Activated T-helper 1 cell treated with Interleukin-2 at 50 U/mL for 16 hours (primary cell): ENCODE measurements at regions not wholly inside any gene's neighbourhood (a gene's known extent, or its start where the extent isn't known, plus 50 kb on each side); places are given as distances from the start of the nearest gene placed in this dataset.

Source experiments
- DNase-seq: peaks from one replicate; pipeline ENCODE4 v3.0.0-alpha.2; 2020; ENCODE audit warnings: low read depth

DNA sequence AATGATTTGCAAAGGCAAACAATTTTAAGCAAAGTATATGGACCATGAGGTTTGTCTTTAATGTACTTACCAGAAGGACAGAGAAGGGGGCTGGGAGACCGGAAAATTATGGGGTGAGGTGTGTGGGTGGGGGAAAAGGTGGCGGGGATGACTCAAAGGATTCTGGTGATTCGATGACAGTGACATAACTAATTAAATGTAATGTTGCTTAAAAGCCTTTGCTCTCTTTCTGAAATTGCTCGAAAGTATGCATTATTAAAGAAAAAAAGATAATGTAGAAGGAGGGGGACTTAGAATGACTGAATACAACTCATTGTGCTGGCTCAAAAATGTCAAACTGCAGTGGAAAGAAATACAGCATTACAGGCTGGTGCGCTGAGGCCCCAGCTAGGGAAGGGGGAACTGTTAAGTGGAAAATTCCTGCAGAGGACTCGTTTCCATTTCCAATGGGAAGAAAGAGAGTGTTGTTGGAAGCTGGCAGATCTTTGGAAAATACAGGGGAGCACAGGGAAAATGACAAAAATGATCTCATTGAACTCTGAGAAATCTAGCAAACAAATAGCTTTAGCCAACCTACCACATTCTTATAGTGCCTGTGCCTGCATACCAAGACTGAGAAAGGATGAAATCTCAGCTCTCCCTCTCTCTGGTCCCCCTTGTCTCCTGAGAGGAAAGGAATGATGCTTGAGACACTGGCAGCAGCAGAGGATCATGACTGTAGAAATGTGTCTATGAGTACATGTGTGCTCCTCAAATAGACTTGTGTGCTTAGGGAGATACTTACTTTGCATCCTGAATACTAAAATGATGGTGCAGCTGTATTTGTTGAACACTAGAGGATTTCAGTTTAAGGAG, 632.4 kb downstream of the NYAP2 start:
- DNase-seq, result no peak

DNA sequence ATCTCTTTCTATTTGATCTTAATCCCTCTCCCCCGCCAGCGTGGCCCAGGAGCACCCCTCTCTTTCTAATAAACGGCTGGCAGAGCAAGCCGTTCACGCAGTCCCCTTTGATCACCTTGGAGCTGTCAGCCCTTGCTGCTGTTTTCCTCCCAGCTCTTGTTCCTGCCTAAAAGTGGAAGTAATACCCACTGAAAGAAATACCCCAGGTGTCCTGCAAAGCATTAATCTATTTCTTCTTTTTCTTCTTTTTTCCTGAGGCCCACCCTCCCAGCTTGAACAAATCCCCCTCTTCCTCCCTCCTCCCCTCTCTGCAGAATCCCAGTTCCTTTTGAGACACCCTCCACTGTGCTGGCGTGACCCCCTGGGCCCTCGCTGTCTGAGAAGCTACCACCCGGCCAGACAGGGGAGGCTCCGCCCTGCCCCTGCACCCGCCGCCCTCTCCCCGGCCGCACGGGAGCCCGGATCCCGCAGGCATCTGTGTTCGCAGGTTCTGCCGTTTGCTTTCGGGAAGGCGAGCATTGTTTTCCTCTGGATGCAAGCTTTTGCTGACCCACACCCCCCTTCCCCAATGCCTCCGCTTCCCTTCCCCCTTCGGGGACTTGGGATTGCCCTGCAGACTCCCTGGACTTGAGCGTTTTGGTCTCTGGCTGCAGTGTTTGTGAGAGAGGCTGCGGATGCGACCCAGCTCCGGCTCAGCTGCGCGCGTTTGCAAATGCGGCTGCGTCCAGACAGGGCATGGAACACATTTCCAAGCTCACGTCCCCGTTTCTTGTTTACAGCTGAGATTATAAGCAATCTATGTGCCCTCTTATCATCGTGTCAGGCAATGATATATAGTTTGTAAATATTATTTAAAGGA, 631.5 kb downstream of the NYAP2 start:
- DNase-seq, result no peak

DNA sequence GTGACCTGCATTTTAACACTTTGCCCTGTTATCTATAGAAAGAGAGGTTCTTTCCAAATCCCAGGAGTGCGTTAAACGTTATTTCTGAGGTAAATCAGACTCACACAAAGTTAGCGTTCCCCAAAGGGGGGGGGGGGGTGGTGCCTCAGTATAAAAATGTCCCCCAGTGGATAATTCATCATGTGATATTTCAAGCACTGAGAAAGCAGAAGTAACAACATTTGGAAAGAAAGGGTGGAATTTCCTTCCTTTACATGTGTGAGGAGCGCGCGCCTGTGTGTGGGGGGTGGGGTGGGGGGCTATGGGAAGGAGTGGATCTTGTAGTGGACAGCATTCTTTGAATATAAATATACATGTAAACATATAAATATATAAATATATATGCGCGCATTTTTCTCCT, 630.9 kb downstream of the NYAP2 start:
- no peak for DNase-seq

DNA sequence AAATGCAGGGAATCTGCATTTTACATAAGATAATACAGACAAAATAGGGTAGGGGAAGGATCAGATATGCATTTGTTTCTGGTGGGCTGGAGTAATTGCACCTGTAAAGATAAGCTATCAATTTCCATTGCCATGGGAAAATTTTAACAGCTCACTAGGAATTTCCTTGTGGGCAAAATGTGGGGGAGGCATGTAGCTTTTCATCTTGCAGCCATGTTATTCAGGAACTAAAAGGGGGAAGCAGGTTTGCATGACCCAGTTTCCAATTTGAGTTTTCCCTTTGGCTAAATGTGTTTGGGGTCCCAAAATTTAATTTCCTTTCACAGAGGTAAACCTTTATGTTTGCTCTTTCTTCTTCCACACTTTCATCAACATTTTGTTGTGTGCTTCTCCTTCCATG, 624.4 kb downstream of the NYAP2 start:
- DNase-seq, result no peak

DNA sequence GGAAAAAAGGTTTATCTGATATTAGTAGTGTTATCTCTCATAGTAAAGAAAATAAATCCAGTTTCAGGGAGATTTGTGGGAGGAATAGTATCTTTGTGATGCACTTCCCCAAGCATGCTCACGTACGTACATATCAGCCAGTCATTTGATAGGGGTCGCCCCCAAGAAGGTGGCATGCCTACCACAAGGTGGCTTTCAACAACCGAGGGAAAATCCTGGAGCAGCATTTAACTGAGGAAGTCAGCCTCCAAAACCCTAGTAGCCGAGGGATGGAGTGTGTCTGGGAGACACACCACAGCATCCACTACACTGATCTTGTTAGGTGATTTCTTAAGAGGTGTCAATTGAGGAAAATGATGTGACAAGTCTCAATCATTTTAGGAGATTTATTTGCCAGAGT, 623.9 kb downstream of the NYAP2 start:
- DNase-seq, result no peak

DNA sequence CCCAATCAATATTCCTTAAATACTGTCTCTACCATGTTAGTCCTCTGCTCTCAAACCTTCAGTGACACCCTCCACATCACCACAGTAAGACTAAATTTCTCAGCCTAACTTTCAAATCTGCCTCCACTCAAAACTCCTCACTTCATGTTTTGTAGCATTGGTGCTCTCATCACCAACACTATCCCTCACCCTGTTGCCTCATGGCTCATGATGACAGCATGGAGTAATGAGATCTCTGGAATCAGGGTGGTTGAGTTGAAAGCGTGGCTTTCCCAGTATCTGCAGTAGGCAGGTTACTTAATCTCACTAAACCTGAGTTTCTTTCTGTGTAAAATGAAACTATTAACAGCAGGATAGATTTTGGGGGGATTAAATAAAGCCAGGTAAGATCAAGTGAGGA, 621.4 kb downstream of the NYAP2 start:
- DNase-seq, result no peak

DNA sequence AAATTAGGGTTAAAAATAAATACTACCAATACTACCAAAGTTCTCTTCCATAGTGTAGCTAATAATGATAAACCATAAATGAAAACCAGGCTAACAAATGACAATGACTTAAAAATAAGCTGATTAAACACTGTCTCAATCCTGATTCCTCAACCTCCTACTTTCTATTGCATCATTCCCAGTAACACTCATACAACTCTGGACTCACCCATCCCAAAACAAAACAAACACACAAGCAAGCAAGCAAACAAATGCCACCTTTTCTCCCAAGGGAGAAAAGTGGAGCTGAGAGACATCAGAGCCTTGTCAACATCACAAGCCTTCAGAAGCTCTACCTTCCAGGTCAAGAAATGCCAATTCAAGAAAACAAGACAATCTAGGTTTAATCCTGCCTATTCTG, 620.7 kb downstream of the NYAP2 start:
- DNase-seq, result no peak

DNA sequence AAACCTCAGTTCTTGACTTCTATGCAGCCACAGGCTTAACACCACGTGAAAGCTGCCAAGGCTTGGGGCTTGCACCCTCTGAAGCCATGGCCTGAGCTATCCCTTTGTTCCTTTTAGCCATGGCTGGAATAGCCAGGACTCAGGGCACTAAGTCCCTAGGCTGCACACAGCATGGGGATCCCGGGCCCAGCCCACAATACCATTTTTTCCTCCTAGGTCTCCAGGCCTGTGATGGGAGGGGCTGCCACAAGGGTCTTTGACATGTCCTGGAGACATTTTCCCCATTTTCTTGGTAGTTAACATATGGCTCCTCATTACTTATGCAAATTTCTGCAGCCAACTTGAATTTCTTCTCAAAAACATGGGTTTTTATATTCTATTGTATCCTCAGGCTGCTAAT, 619.1 kb downstream of the NYAP2 start:
- no peak for DNase-seq

DNA sequence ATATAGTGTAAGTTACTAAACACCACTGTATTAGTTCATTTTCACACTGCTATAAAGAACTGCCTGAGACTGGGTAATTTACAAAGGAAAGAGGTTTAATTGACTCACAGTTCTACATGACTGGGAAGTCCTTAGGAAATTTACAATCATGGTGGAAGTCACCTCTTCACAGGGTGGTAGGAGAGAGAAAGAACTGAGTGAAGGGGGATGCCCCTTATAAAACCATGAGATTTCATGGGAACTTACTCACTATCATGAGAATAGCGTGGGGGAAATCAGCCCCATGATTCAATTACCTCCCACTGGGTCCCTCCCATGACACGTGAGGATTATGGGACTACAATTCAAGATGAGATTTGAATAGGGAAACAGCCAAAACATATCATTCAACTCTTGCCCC, 618.0 kb downstream of the NYAP2 start:
- DNase-seq, result no peak

DNA sequence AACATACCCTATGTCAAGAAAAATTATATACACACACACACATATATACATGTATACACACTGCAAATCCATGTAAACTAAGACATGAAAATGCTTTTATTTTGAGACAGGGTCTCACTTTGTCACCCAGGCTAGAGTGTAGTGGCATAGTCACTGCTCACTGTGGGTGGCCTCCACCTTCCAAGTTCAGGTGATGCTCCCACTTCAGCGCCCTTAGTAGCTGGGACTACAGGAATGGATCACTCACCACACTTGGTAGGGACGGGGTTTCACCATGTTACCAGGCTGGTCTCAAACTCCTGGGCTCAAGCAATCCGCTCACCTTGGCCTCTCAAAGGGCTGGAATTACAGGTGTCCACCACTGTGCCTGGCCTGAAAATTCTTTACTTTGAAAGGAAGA, 617.6 kb downstream of the NYAP2 start:
- DNase-seq, result no peak

DNA sequence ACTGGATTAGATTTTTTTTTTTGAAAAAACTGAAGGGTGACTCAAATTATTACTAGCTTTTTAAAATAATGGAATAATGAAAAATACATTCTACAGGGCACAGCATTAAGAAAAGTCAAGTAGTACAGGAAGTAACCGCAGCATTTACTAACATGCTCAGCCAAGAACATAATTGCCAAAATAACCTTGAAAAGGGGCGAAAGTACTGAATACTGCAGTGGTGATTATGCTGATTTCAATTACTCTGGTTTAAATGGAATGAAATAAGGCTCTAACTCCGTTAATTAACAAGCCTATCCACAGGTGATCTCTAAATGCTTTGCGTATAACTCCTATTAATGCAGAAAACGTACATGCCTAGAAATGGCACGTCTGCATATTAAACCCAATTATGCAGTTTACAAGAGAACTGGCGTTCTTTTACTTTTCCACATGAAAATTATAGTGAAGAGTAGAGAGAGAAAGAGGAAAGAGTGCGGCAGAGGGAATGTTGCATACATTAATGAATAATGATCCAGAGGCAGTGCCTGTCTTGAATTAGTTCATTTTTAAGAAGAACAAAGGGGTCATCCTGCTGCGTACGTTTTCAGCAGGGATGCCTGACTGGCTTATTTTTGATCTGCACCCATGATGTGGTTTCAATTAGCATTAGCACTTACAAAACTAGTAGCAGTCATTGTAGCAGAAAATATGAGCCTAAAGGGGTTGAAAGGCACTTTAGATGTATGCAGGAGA, 612.4 kb downstream of the NYAP2 start:
- DNase-seq, result no peak

DNA sequence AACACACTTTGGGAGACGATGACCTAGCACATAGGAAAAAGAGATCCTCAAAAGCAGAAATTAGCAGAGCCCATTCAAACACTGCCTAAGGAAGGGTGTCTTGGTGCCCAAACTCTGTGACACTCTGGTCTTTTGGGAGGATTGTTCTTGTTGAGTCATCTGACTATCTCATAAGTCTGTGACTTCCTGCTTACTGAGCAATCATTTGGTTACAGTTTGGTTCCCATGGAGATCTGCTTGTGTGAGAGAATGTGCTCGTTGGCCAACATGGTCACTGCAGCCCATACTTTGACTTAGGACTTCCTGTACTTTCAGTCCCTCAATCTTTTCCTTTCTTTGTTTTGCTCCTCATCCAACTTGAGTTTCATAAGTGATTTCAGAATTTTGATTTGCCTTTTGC, 602.9 kb downstream of the NYAP2 start:
- DNase-seq, result no peak

DNA sequence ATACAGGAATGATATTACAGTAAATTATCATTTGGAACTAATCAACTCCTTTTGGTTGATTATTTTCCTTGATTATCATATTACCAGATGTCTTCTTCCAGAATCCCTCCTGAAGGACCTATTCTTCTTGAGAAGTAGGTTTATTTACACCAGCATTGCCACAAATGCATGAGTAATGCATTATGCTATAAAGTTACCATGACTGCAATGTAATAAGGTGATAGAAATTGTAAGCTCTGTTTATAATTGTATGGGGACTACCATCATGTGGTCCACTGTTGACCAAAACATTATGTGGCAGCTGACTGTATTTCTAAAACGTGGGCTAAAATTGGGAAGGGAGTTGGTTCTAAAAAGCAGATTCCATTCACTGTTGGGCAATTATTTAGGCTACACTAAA, 602.2 kb downstream of the NYAP2 start:
- no peak for DNase-seq

DNA sequence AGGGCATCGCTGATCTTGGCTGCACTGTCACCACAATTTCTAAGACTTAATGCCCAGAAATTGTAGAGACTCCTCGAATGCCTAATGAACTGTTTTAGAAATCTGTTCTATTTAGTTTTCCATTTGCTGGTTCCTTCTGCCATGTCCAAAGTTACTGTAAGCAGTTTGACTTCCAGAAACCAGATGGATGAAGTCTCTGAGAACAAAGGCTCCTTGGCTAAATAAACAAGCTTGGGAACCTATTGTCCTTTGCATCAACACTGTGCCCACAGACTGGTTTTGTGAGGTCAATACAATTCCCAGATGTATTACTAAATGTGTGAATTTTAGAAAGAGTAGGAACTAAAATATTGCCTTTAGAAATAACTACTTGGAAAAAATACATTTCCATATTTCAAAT, 600.2 kb downstream of the NYAP2 start:
- DNase-seq, result no peak

DNA sequence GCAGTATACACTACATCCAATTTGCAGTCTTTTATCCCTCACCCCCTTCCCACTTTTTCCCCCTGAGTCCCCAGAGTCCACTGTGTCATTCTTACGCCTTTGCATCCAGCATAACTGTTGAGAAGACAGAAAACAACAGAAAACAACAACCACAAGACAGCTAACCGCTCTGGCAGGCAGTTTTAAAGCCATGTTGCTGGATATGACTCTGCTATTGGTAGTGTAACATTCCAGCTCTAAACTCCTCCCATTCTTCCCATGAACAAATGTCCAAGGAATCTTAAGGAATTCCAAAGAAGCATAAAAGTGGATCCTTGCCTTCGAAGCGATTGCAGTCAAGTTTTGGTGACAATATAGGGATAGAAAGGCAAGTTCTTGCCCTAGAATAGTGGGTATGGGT, 599.1 kb downstream of the NYAP2 start:
- DNase-seq, result no peak

DNA sequence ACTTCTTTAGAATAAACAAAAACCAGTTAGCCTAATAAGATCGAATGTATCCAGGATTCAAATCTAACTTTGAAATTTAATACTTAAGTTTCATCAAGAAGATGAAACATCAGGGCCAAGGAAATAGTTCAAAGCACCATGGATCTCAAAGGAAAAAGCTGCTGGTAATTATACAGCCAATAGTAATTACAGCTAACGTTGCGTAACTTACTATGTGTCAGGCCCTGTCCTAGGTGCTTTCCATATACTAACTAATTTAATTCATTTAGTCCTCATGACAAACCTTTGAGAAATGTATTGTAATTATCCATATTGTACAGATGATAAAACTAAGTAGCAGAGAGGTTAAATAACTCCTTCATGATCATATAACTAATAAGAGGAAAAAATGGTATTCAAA, 598.6 kb downstream of the NYAP2 start:
- DNase-seq, result no peak

DNA sequence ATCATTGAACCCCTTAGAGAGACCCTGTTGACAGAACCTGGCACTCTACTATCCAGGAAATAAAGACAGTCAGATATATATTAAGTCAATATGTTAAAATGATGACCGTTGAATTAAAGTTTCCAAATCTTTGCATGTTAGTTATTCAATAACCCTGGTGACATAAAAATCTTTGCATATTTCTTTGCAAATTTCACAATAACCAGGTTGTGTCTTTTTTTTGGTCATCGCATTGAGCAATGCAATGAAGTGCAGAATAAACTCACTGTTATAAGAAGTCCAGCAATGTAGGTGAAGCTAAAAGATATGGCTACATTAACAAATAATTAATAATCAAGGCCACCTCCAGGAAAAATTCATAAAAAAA, 596.9 kb downstream of the NYAP2 start:
- no peak for DNase-seq

DNA sequence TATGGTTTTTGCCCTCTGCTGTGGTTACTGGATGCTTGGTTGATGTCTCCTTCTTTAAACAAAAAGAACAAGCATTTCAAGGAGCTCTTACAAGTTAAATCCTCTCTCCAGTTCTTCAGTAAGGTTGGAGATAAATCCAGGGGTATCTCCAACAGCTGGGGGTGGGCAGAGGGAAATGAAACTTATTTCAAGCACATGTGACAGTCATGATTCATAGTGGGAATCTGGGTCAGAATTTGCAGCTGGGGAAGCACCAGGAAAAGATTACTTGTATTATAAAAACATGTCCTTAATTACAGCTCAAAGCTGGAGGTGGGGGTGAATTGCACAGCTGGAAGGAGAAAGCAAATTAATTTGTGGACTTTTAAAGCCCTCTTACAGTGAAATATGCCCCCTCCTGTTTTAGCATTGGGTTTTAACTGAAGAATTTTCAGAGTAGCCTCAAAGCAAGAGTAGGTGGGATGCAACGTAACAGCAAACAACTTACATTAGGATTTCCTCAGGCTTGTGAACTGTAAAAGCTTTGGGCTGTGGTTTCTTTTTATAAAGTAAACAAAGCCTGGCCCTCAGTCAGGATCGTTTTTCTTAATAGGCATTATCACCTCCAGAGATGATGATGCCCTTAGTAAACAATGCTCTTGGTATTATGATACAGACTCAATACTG, 596.4 kb downstream of the NYAP2 start:
- no peak for DNase-seq

DNA sequence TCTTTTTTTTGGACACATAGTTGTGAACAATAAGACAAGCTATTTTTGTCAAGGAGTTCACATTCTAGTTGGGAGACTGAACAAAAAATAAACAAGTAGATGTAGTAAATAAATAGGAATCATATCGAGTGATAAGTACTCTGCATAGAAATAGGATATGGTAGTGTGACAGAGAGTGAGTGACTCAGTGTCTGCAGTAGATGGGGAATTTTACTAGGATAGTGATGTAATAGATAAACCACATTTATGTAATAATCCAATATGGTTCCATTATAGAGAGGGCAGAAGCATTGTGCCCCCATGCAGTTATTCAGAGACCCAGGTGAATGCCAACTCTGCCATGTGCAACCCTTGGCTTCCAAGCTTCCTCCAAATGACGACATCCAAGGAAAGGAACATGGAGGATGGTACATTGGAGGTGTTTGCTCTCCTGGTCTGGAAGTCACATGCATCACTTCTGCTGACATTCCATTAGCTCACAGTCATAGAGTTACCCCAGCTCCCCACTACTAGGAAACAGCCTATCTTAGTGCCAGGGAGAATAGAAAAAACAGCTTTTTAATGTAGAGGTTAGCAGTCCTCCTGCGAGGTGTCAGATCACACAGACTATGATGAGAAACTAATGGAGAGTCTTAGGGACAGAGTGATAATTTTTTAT, 595.4 kb downstream of the NYAP2 start:
- no peak for DNase-seq

DNA sequence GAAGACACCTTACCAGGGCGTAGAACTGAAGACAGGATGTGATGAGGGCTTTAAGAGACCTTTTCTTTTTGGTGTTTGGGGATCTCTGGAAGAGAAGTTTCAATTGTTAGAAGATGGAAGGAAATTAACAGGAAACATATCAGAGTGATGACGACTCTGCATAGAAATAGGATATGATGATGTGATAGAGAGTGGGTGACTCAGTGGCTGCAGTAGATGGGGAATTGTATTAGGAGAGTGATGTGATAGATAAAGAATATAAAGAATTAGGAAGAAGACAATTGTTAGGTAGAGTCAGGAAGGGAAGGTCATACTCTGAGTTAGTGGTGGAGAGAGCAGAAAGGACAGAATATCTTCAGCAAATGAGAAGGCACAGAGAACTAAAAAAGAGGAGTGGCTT, 593.9 kb downstream of the NYAP2 start:
- no peak for DNase-seq

DNA sequence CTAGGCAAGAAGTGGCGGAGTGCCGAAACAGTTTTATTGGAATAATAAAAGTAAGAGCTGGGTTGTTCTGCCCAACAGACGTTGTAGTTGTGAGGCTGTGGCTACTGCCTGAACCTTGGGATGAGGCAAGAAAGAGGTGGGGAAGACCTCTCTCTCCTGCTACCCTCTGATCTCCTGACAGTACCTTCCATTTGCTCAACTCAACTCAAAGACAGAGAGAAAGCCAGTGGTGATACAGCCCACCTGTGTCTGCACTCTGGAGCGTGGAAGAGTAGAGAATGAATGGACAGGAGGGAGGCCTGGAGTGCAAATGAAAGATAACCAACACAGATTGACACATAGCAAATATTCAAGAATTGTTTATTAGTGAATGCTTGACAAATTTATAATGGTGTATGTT, 590.3 kb downstream of the NYAP2 start:
- DNase-seq, result no peak

DNA sequence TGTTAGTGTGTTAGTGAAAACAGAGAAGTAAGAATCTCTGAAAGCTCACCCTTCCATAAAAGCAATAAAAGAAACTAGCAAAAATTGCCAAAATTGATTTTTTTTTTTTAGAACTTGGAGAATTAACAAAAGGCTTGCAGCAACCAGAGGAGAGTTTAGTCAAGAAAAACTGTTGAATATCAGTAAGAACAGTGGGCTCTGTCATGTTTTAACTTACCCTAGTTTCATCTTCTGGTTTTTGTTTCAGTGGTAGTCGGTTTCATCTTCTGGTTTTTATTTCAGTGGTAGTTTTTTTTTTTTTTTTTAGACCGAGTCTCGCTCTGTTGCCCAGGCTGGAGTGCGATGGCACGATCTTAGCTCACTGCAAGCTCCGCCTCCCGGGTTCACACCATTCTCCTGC, 580.9 kb downstream of the NYAP2 start:
- no peak for DNase-seq
